ENCODE measurements at regions not wholly inside any gene's neighbourhood (a gene's known extent, or its start where the extent isn't known, plus 50 kb on each side); places are given as distances from the start of the nearest gene placed in this dataset.

GRCh38 chr2:107742460-107743027, 84.1 kb upstream of the RGPD4 start (continued):
- TF ChIP-seq NR2C1 (IDR thresholded peaks at IDR 0.05) (no peak), NR2C1 (tag; IDR thresholded peaks at IDR 0.05) (no peak), DLX4 (CRISPR knock-in tag; IDR thresholded peaks at IDR 0.05) (no peak), TAL1 (IDR thresholded peaks at IDR 0.05) (peak; percentile 38; the same call in 1 of the 2 replicates)

DNA sequence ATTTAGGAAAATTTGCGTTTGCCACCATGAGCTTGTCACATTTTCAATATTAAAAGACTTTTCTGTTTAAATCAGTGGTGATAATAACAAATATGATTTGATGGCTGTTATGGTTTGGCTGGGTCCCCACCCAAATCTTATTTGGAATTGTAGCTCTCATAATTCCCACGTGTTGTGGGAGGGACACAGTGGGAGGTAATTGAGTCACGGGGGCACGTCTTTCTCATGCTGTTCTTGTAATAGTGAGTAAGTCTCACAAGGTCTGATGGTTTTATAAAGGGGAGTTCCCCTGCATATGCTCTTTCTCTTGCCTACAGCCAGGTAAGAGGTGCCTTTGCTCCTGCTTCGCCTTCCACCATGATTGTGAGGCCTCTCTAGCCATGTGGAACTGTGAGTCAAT, 83.4 kb upstream of the RGPD4 start:
- TF ChIP-seq POLR2A (conservative IDR thresholded peaks at IDR 0.05) (peak; percentile 40; the same call in 1 of the 2 replicates), SIN3A (IDR thresholded peaks at IDR 0.05; ENCODE audit: borderline replicate concordance in 2 of 2, control insufficient read depth in 1 of 2, low read depth in 2 of 2, low read length in 2 of 2) (peak in 1 of 2 experiments; percentile 43; a peak in 1 of 4 replicates), SAP30 (IDR thresholded peaks at IDR 0.05; ENCODE audit: borderline replicate concordance, insufficient read depth, low read depth, low read length, poor library complexity, severe bottlenecking) (no peak), THRB (CRISPR knock-in tag; conservative IDR thresholded peaks at IDR 0.05) (no peak), SUPT5H (IDR thresholded peaks at IDR 0.05) (peak; percentile 33; the same call in 1 of the 2 replicates), POLR2AphosphoS2 (IDR thresholded peaks at IDR 0.05; ENCODE audit: low read length) (0 out of 2 replicates have a peak, but pooled peaks have one; percentile 69), RBFOX2 (IDR thresholded peaks at IDR 0.05; ENCODE audit: low read depth, low read length) (0 out of 2 replicates have a peak, but pooled peaks have one; percentile 8), HDAC1 (IDR thresholded peaks at IDR 0.05) (peak in 1 of 2 experiments; percentile 34; a peak in 1 of 4 replicates), SMARCC2 (IDR thresholded peaks at IDR 0.05; ENCODE audit: low read depth) (no peak)
- TF ChIP-seq, protein P1, sequence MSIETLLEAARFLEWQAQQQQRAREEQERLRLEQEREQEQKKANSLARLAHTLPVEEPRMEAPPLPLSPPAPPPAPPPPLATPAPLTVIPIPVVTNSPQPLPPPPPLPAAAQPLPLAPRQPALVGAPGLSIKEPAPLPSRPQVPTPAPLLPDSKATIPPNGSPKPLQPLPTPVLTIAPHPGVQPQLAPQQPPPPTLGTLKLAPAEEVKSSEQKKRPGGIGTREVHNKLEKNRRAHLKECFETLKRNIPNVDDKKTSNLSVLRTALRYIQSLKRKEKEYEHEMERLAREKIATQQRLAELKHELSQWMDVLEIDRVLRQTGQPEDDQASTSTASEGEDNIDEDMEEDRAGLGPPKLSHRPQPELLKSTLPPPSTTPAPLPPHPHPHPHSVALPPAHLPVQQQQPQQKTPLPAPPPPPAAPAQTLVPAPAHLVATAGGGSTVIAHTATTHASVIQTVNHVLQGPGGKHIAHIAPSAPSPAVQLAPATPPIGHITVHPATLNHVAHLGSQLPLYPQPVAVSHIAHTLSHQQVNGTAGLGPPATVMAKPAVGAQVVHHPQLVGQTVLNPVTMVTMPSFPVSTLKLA (conservative IDR thresholded peaks at IDR 0.05), result peak; percentile 67
- intact Hi-C loops (cut with micrococcal nuclease) (loop anchor here (10.0 kb wide), 1 partner anchor 872 kb away; no protein-coding TSS in a partner anchor), in situ Hi-C loops (cut with MboI) (no loop called here)
- Histone ChIP-seq H4K20me1 (replicated peaks; ENCODE audit: control insufficient read depth, insufficient read depth, low read length) (peaks cover 50% of the 10 kb centered on the region), H3K27me3 (ENCODE audit: control insufficient read depth in 2 of 2, insufficient read depth in 2 of 2, low read length in 2 of 2) (no peaks in the 10 kb centered on the region), H3K4me3 (peak overlapping the region; percentile 47), H3K9me1 (ENCODE audit: control insufficient read depth, insufficient read depth, low read length) (no peaks in the 10 kb centered on the region), H3K9ac (ENCODE audit: insufficient read depth in 1 of 2, low read depth in 2 of 2, low read length in 2 of 2) (peak overlapping the region; percentile 63; a peak in 3 of 4 replicates), H3K79me2 (ENCODE audit: control insufficient read depth, insufficient read depth, low read length) (peaks cover 86% of the 10 kb centered on the region), H3K4me1 (replicated peaks in 1 of 2; ENCODE audit: control insufficient read depth in 2 of 2, insufficient read depth in 2 of 2, low read length in 2 of 2) (peaks cover 6 to 18% of the 10 kb centered on the region in 2 experiments; a peak in 3 of 5 replicates), H3K9me3 (replicated peaks; ENCODE audit: control insufficient read depth, insufficient read depth, low read depth, low read length) (no peaks in the 10 kb centered on the region), H3K4me2 (ENCODE audit: insufficient read depth, low read length) (peak overlapping the region; percentile 65), H3K36me3 (ENCODE audit: control insufficient read depth, insufficient read depth, low read length) (peaks cover 47% of the 10 kb centered on the region), H3K27ac (ENCODE audit: extremely low read depth, low read depth, low read length) (no peak overlapping the region; the same call in 1 of the 3 replicates), H2AFZ (ENCODE audit: low read depth, low read length) (no peak overlapping the region)
- no TSS peak for BruUV-seq (replicated peaks)
- ATAC-seq (peak; percentile 6), DNase-seq (ENCODE audit: extremely low read depth in 1 of 4, low spot score in 3 of 4) (peak in 1 of 4 experiments; percentile 43), FAIRE-seq (no peak)
- ChIA-PET CTCF (ENCODE audit: low intra/inter-chr PET ratio) (no interaction called here), POLR2A (interaction anchor here (0.7 to 1.3 kb wide), 3 partner anchors 9 to 57 kb away, joined by 3 to 4 read pairs (median 3); no protein-coding TSS in a partner anchor)
- WGBS (ENCODE audit: insufficient coverage, low coverage, missing lambda C conversion rate), result 6% methylated on average over 5 of the region's 5 CpGs

All from K562 (cell line).